Neural cell (in vitro differentiated cells): ENCODE measurements at regions not wholly inside any gene's neighbourhood (a gene's known extent, or its start where the extent isn't known, plus 50 kb on each side); places are given as distances from the start of the nearest gene placed in this dataset.

Experiments used
- H2AFZ ChIP-seq: fragments of 200-600, 300-800 bp; sonication (generic), shearing (Covaris generic); 2 replicates; pipeline ENCODE4 v1.6.0; 2014; ENCODE audit warnings: low read depth, mild to moderate bottlenecking, antibody characterized with exemption, low read length, moderate library complexity
- H3F3A ChIP-seq: fragments of 200-600 bp; shearing (Covaris generic); 2 replicates; pipeline ENCODE4 v1.6.1; 2016; ENCODE audit warnings: mild to moderate bottlenecking, moderate library complexity, mixed read lengths, antibody characterized with exemption, low read length; ENCODE audit not compliant: insufficient read depth, poor library complexity, severe bottlenecking
- H3K27ac ChIP-seq: fragments of 200-600, 300-800 bp; sonication (generic), shearing (Covaris generic); 2 replicates; pipeline ENCODE4 v1.5.1; 2014; ENCODE audit warnings: mild to moderate bottlenecking, low read length, moderate library complexity
- H3K27me3 ChIP-seq: fragments of 300-800, 200-600 bp; sonication (generic), shearing (Covaris generic); 2 replicates; pipeline ENCODE4 v1.6.0; 2014; ENCODE audit warnings: mild to moderate bottlenecking, low read depth, low read length, moderate library complexity; ENCODE audit not compliant: insufficient read depth
- H3K36me3 ChIP-seq: fragments of 300-800, 200-600 bp; sonication (generic), shearing (Covaris generic); 2 replicates; pipeline ENCODE4 v1.5.1; 2014; ENCODE audit warnings: mild to moderate bottlenecking, antibody characterized with exemption, low read length, moderate library complexity; ENCODE audit not compliant: insufficient read depth
- H3K4me2 ChIP-seq: fragments of 300-800, 200-600 bp; sonication (generic), shearing (Covaris generic); 2 replicates; pipeline ENCODE4 v1.6.0; 2014; ENCODE audit warnings: mild to moderate bottlenecking, low read length
- H3K4me3 ChIP-seq: fragments of 300-800, 200-600 bp; sonication (generic), shearing (Covaris generic); 2 replicates; pipeline ENCODE4 v1.5.1; 2014; ENCODE audit warnings: mild to moderate bottlenecking, low read length, moderate library complexity
- H3K79me2 ChIP-seq: fragments of 200-600 bp; shearing (Covaris generic); replicated peaks from 2 replicates; pipeline ENCODE4 v1.6.0; 2014; ENCODE audit warnings: mild to moderate bottlenecking, low read length, moderate library complexity; ENCODE audit not compliant: insufficient read depth
- H3K9ac ChIP-seq: fragments of 300-800, 200-600 bp; sonication (generic), shearing (Covaris generic); 2 replicates; pipeline ENCODE4 v1.6.1; 2016; ENCODE audit warnings: mild to moderate bottlenecking, low read length, mixed read lengths
- H3K9me2 ChIP-seq: fragments of 200-600 bp; shearing (Covaris generic); 2 replicates; pipeline ENCODE4 v1.6.1; 2016; ENCODE audit warnings: mild to moderate bottlenecking, low read length, mixed read lengths; ENCODE audit not compliant: insufficient read depth
- H3K9me3 ChIP-seq: fragments of 200-600, 300-800 bp; sonication (generic), shearing (Covaris generic); 2 replicates; pipeline ENCODE4 v1.6.1; 2016; ENCODE audit warnings: mild to moderate bottlenecking, mixed run types, low read length, moderate library complexity, mixed read lengths
- H4K20me1 ChIP-seq: fragments of 200-600 bp; shearing (Covaris generic); 2 replicates; pipeline ENCODE4 v1.6.1; 2016; ENCODE audit warnings: mild to moderate bottlenecking, mixed run types; ENCODE audit not compliant: insufficient read depth
- CTCF ChIP-seq: fragments of 450-650 bp; IDR thresholded peaks from 2 replicates; pipeline ENCODE4 v1.5.1; 2014; ENCODE audit warnings: antibody characterized with exemption, mild to moderate bottlenecking, moderate library complexity; ENCODE audit not compliant: poor library complexity, severe bottlenecking
- EP300 ChIP-seq: fragments of 450-650 bp; conservative IDR thresholded peaks from 2 replicates; pipeline ENCODE4 v1.6.1; 2014; ENCODE audit warnings: antibody characterized with exemption, mild to moderate bottlenecking, moderate library complexity; ENCODE audit not compliant: poor library complexity, severe bottlenecking
- EZH2 ChIP-seq: fragments of 200-600, 300-800 bp; shearing (Covaris generic), sonication (generic); IDR thresholded peaks from 2 replicates; pipeline ENCODE4 v1.6.1; 2014; ENCODE audit warnings: antibody characterized with exemption, low read length, borderline replicate concordance, mild to moderate bottlenecking; ENCODE audit not compliant: insufficient read depth, poor library complexity, severe bottlenecking
- MXI1 ChIP-seq: fragments of 450-650 bp; conservative IDR thresholded peaks from 2 replicates; pipeline ENCODE4 v1.6.1; 2014; ENCODE audit warnings: antibody characterized with exemption, mild to moderate bottlenecking; ENCODE audit not compliant: poor library complexity, severe bottlenecking
- POLR2AphosphoS5 ChIP-seq: IDR thresholded peaks from 2 replicates; pipeline ENCODE4 v1.6.1; 2012
- RAD21 ChIP-seq: fragments of 450-650 bp; conservative IDR thresholded peaks from 2 replicates; pipeline ENCODE4 v1.6.1; 2014; ENCODE audit warnings: antibody characterized with exemption, mild to moderate bottlenecking, moderate library complexity
- REST ChIP-seq: IDR thresholded peaks from 2 replicates; pipeline ENCODE4 v1.6.1; 2012; ENCODE audit warnings: borderline replicate concordance
- SMC3 ChIP-seq: fragments of 450-650 bp; conservative IDR thresholded peaks from 2 replicates; pipeline ENCODE4 v1.6.1; 2014; ENCODE audit warnings: antibody characterized with exemption, mild to moderate bottlenecking, moderate library complexity; ENCODE audit not compliant: poor library complexity
- TAF1 ChIP-seq: IDR thresholded peaks from 2 replicates; pipeline ENCODE4 v1.6.1; 2012; ENCODE audit warnings: low read depth

GRCh38 chr1:157198619-157199420, 60.6 kb upstream of the ETV3 start:
- no peaks in the 10 kb centered on the region for H3K9me3 ChIP-seq

GRCh38 chr1:157197906-157198435, 59.8 kb upstream of the ETV3 start:
- Histone ChIP-seq H3K9me2 (no peaks in the 10 kb centered on the region), H3F3A (no peaks in the 10 kb centered on the region), H3K9ac (no peak overlapping the region), H3K27me3 (no peaks in the 10 kb centered on the region), H4K20me1 (no peaks in the 10 kb centered on the region), H3K4me3 (no peak overlapping the region), H3K79me2 (no peaks in the 10 kb centered on the region), H3K4me2 (no peak overlapping the region), H3K9me3 (no peaks in the 10 kb centered on the region), H2AFZ (no peak overlapping the region), H3K36me3 (no peaks in the 10 kb centered on the region), H3K27ac (no peak overlapping the region)
- TF ChIP-seq TAF1 (no peak), SMC3 (no peak), RAD21 (no peak), CTCF (no peak), EZH2 (no peak), REST (no peak), EP300 (no peak), MXI1 (no peak), POLR2AphosphoS5 (no peak)

More at GRCh38 chr1:157198619-157199420, 60.6 kb upstream of the ETV3 start:
- H3K27ac ChIP-seq: no peak overlapping the region
- H4K20me1 ChIP-seq: no peaks in the 10 kb centered on the region
- no peaks in the 10 kb centered on the region for H3F3A ChIP-seq
- H3K4me3 ChIP-seq: no peak overlapping the region
- no peaks in the 10 kb centered on the region for H3K9me2 ChIP-seq
- H3K27me3 ChIP-seq: no peaks in the 10 kb centered on the region
- no peak overlapping the region for H2AFZ ChIP-seq
- no peaks in the 10 kb centered on the region for H3K36me3 ChIP-seq
- TF ChIP-seq CTCF (no peak), EZH2 (no peak), RAD21 (no peak), TAF1 (no peak)
- no peak overlapping the region for H3K9ac ChIP-seq
- H3K4me2 ChIP-seq: no peak overlapping the region
- no peaks in the 10 kb centered on the region for H3K79me2 ChIP-seq
